ENCODE measurements at regions not wholly inside any gene's neighbourhood (a gene's known extent, or its start where the extent isn't known, plus 50 kb on each side); places are given as distances from the start of the nearest gene placed in this dataset.

GRCh38 chr1:58308206-58308605, 238.3 kb downstream of the OMA1 start:
- TF ChIP-seq EZH2 (IDR thresholded peaks at IDR 0.05; ENCODE audit: insufficient read depth, poor library complexity, severe bottlenecking) (no peak), EZH2phosphoT487 (IDR thresholded peaks at IDR 0.05; ENCODE audit: insufficient read depth, low read depth) (no peak)
